ENCODE measurements at regions not wholly inside any gene's neighbourhood (a gene's known extent, or its start where the extent isn't known, plus 50 kb on each side); places are given as distances from the start of the nearest gene placed in this dataset.
"Not testable (repeated sequence)": the region's sequence is repeated elsewhere in the genome, so short reads cannot be mapped to it uniquely, and the experiment has no call there.

DNA sequence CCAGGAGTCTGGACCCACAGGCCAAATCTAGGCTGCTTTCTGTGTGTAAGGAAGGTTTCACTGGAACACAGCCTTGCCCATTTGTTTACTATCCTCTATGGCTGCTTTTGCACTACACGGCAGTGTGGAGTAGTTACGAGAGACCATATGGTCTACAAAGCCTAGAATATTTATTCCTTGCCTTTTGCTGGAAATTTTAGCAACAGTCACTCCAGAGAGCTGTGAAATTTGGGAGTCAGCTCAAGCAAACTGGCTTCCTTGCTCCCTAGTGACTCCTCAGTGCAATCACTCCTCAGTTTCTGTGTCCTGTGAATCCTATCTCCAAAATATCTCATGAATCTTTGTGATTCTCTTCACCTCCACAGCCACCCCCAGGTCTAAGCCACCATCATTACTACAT, 99.0 kb upstream of the CPEB2 start:
- no peak for DNase-seq

DNA sequence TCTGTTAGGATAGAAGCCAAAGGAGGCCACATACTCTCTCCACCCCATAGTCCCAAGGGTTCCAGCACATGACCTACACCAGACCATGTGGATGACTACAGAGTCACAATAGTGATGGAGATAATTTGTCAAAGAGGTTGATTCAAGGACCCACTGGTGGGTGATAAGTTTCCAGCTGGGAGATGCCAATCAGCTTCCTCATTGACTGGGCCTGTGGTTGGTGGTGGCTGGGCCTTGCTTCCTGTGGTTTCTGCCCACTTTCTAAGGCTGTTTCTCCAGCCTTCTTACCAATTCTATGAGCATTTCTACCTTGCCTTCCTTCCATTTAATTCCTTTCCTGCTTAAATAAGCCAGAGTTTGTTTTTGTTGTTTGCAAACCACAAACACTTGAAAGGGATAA, 95.5 kb upstream of the CPEB2 start:
- no peak for DNase-seq

DNA sequence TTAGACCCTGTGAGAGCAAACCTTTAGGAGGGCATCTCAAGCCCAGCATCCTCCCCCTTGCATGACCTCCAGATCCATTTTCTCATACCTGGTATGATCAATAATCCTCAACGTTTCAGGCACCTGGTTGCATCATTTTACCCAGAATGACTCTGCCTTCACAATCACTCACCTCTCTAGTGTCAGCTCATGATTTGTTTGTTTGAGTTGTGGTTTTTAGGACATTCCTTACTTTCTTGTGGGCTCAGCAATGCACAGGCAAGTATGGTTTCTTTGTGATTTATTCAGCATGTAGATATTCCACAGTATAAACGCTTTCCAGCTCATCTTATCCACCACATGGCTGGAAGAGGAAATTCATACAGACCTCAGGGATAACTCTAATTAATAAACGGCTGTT, 93.6 kb upstream of the CPEB2 start:
- DNase-seq: no peak

- no peak for DNase-seq
These were observed 91.9 kb upstream of the CPEB2 start for GRCh38 chr4:14910411-14910810.

DNA sequence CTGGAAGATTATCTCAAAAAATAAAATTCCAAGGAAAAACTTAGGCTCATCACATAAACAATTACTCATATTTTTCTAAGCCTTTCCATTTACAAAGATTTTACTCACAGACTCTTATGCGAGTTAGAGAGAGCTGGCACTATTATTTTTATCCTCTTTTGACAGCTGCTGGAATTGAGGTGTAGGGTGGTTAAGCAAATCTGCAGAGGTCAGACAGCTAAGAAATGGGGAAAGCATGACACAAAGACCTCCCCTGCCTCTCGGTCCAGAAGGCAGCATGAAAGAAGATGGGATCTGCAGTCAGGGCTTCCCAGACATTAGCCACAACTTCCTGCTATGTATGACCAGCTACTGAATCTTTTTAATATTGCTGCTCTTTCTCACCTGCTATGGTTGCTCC, 89.9 kb upstream of the CPEB2 start:
- DNase-seq: no peak

DNA sequence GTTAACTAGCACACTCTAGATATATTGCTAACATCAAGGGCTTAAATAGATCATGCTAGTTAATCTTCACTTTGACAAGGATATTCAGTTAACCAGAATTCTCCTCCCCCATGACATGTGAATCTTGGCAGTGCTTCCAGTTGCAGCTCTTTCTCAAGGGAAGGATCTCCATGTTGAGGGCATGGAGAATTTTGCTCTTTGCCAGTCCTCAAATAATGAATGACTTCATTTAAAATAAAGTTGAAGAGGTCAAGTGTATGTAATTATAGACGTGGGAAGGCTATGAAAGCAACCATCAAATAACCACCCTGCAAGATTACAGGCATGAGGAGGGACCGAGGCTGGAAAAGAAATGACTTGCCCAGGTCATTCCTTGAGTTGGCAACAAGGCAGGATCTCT, 87.3 kb upstream of the CPEB2 start:
- no peak for DNase-seq

GRCh38 chr4:14916554-14917297, 85.6 kb upstream of the CPEB2 start:
- DNase-seq: no peak

DNA sequence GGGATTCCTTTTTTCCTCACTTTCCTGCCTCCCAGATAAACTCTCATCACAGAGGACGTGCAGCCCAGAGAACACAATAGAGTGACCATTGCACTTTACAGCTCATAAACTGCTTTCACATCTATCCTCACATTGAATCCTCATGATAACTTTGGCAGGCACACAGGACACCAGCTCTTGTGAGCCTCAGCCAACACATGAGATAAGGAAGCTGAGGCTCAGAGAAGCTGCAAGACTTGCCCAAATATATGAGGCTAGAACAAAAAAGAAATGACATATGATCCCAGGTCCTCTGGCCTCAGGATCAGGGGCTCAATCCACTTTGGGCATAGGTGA, 85.0 kb upstream of the CPEB2 start:
- no peak for DNase-seq

DNA sequence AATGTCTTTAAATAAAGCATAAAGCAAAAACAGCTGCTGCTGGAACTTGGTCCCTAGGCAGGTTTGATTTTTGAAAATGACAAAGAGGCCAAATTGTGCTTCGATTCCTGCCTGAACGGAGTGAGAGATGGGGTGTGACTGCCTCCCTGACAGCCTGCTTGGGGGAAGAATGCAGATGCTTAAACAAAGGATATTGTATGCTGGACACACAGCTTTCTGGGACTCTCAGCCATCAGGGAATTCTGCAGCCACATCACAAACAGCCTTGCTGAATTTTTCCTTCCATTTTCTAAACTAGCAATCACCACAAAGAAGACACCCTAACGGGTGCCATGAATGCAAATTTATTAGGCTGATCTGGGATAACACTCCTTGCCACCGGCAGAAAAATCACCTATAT, 83.9 kb upstream of the CPEB2 start:
- no peak for DNase-seq

GRCh38 chr4:14919785-14920184, 82.5 kb upstream of the CPEB2 start:
- DNase-seq: no peak

GRCh38 chr4:14920237-14920636, 82.0 kb upstream of the CPEB2 start:
- no peak for DNase-seq

GRCh38 chr4:14920759-14921320, 81.4 kb upstream of the CPEB2 start:
- DNase-seq: no peak

GRCh38 chr4:14921781-14922180, 80.5 kb upstream of the CPEB2 start:
- DNase-seq: not testable (repeated sequence)

GRCh38 chr4:14924076-14924811, 78.0 kb upstream of the CPEB2 start:
- no peak for DNase-seq

- DNase-seq: no peak
These were observed 77.4 kb upstream of the CPEB2 start for GRCh38 chr4:14924812-14925344.

- no peak for DNase-seq
These were observed 76.8 kb upstream of the CPEB2 start for GRCh38 chr4:14925471-14925870.

- DNase-seq: no peak
These were observed 75.9 kb upstream of the CPEB2 start for GRCh38 chr4:14926368-14926767.

DNA sequence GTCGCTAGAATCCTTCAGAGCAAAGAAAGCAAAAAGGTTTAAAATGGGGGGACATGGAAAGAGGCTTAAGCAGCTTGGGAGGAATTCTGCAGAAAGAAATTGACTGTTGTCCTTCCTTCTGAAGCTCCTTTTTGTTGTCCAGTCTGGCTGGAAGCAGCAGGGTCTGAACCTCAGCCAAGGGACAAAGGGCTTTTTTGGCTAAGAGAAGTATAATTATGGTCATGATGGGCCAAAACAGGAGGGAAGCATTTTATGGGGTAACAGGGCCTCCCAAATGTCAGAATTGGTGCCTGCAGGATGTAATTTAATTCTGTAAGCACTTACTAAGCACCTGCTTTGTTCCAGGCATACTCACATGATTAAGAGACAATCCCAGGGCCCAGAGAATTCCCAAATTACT, 74.2 kb upstream of the CPEB2 start:
- no peak for DNase-seq

DNA sequence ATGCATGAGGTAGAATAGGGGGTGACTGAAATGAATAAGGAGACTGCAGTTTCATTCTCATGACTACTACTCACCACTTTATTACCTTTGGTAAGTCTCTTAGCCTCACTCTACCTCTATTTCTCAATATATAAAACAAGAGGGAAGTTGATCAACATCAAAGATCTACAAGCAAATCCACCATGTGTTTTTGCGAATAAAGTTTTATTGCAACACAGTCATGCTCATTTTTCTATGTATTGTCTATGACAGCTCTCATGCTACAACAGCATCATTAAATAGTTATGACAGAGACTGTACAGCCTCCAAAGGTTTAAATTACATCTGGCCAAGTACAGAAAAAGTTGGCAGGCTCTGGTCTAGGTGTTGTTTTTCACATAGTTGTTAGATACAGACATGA, 72.6 kb upstream of the CPEB2 start:
- no peak for DNase-seq

DNA sequence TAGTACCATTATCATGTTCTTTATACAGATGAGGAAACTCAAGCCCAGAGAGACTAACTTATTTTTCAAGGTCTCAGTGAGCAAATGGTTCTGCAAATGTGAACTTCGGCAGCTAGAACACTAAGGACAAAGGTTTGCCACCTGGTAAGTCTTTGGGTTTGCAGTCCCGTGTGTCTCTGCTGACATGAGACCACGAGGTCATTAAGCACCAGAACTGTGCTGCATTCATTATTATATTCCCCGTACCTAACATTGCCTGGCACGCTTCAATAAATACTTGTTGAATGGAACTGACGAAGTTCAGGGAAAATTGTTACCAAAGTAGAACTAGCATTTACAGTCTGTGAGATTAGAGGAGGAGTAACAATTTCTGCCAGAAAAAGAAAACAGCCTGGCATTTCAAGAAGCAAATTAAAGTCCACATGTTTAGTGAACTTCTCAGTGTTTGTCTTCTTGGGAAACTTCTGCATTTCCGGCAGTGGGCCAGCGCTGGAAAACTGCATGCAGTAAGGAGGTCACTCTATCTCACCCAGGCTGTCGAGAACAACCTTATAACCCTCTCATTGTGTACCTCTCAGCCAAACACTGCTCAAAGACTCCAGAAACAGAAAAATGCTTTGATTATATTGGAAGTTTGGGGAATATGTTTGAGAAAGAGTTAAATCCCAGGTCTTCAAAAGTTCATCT, 67.4 kb upstream of the CPEB2 start:
- DNase-seq: no peak

- DNase-seq: no peak
These were observed 58.5 kb upstream of the CPEB2 start for GRCh38 chr4:14943749-14944148.

- no peak for DNase-seq
These were observed 49.9 kb upstream of the CPEB2 start for GRCh38 chr4:14952352-14952751.
